Suprapubic skin (tissue), 4 donors: ENCODE measurements at regions not wholly inside any gene's neighbourhood (a gene's known extent, or its start where the extent isn't known, plus 50 kb on each side); places are given as distances from the start of the nearest gene placed in this dataset.

Experiments
- DNase-seq, 2 donors: peaks; one replicate each; pipeline ENCODE4 v3.0.0-alpha.2; 2019; ENCODE audit warnings: low spot score in 2 of 2
- H3K27ac ChIP-seq: fragments of 200-600 bp; sonication (generic); one replicate; pipeline ENCODE4 v1.5.1; 2019
- H3K27me3 ChIP-seq: fragments of 200-600 bp; sonication (generic); one replicate; pipeline ENCODE4 v1.5.1; 2019
- H3K36me3 ChIP-seq: fragments of 200-600 bp; sonication (generic); one replicate; pipeline ENCODE4 v1.5.1; 2019
- H3K4me1 ChIP-seq: fragments of 200-600 bp; sonication (generic); one replicate; pipeline ENCODE4 v1.5.1; 2019
- H3K4me3 ChIP-seq: fragments of 200-600 bp; sonication (generic); one replicate; pipeline ENCODE4 v1.5.1; 2019; ENCODE audit warnings: mild to moderate bottlenecking
- H3K9me3 ChIP-seq: fragments of 200-600 bp; sonication (generic); one replicate; pipeline ENCODE4 v1.5.1; 2019
- CTCF ChIP-seq, 2 donors: fragments of 200-600 bp in 1 of 2; fragments of 450-650 bp in 1 of 2; sonication (generic) in 1 of 2; IDR thresholded peaks; one replicate each; pipeline ENCODE4 v1.5.1; 2016 to 2019; ENCODE audit warnings: antibody characterized with exemption in 2 of 2, mild to moderate bottlenecking in 1 of 2, moderate library complexity in 1 of 2
- EP300 ChIP-seq: sonication (generic); formaldehyde crosslinking; IDR thresholded peaks from one replicate; pipeline ENCODE4 v1.6.1; 2017; ENCODE audit warnings: antibody characterized with exemption
- POLR2A ChIP-seq, 2 donors: fragments of 450-650 bp; IDR thresholded peaks; one replicate each; pipeline ENCODE4 v1.6.1; 2017; ENCODE audit warnings: antibody characterized with exemption in 2 of 2, mild to moderate bottlenecking in 2 of 2, moderate library complexity in 2 of 2
- POLR2AphosphoS5 ChIP-seq, 3 donors: sonication (generic); formaldehyde crosslinking; IDR thresholded peaks; one replicate each; pipeline ENCODE4 v1.6.1; 2017; ENCODE audit warnings: antibody characterized with exemption in 3 of 3
- WGBS: methylation state at CpG from one replicate; pipeline ENCODE4 v1.1.5; 2018; 5-methylcytosine and 5-hydroxymethylcytosine counted together

GRCh38 chr2:188117706-188118105 is 174.0 kb upstream of the GULP1 start:
- Histone ChIP-seq H3K4me3 (no peak overlapping the region), H3K4me1 (no peaks in the 10 kb centered on the region), H3K9me3 (no peaks in the 10 kb centered on the region), H3K27me3 (no peaks in the 10 kb centered on the region), H3K36me3 (no peaks in the 10 kb centered on the region), H3K27ac (no peak overlapping the region)
- 64% methylated on average over 2 of the region's 2 CpGs for WGBS
- TF ChIP-seq CTCF (IDR thresholded peaks at IDR 0.05) (no peak), POLR2AphosphoS5 (IDR thresholded peaks at IDR 0.05) (no peak), POLR2A (IDR thresholded peaks at IDR 0.05) (no peak), EP300 (no peak)
- DNase-seq = no peak

DNA sequence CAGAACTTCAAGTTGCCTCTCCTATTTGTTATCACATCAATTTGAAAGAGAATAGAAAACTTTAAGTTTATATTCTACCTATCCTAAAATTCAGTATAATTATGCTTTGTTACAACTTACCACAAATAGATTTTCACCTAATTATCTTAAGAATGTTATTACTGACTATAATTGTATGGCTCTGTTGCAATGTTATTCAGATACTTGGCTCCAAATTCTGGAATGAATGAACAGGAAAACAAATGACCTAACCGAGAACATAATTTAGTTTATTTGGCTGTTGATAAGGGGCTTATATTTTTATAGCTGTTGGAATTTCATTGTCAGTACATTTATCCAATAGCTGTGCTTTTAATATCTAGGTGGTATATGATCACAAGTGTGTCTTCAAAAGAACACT is 173.2 kb upstream of the GULP1 start:
- WGBS = 13% methylated on average over 1 of the region's 1 CpG
- no peak overlapping the region for H3K4me3 ChIP-seq

GRCh38 chr2:188119112-188119838 is 172.4 kb upstream of the GULP1 start:
- WGBS = 55% methylated on average over 5 of the region's 5 CpGs
- H3K4me3 ChIP-seq = no peak overlapping the region
- TF ChIP-seq POLR2AphosphoS5 (IDR thresholded peaks at IDR 0.05) (no peak), CTCF (IDR thresholded peaks at IDR 0.05) (no peak), EP300 (no peak), POLR2A (IDR thresholded peaks at IDR 0.05) (no peak)

More for the DNA sequence above, 173.2 kb upstream of the GULP1 start:
- Histone ChIP-seq H3K27ac (no peak overlapping the region), H3K36me3 (no peaks in the 10 kb centered on the region), H3K9me3 (no peaks in the 10 kb centered on the region), H3K27me3 (no peaks in the 10 kb centered on the region), H3K4me1 (no peaks in the 10 kb centered on the region)
- DNase-seq = no peak
- no peak for TF ChIP-seq CTCF (IDR thresholded peaks at IDR 0.05)
- no peak for TF ChIP-seq EP300
- no peak for TF ChIP-seq POLR2A (IDR thresholded peaks at IDR 0.05)
- no peak for TF ChIP-seq POLR2AphosphoS5 (IDR thresholded peaks at IDR 0.05)

DNA sequence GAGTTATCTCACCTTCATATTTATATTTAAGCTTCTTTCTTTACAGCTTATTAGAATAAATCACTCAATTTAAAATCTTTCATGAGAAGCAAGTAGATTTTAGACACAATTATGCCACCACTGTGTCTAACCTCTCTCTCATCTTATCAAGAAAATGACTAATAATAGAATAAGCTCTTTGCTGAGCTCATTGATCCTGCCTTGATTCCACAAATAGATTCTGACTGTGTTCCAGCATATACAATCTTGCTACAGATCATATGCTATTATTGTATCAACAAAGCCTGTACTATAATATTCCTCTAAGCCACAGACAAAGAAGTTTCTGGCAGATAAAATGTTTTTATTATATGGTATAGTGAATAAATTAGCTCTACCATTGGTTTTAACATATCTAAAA is 168.7 kb upstream of the GULP1 start:
- no peaks in the 10 kb centered on the region for H3K9me3 ChIP-seq
- TF ChIP-seq CTCF (IDR thresholded peaks at IDR 0.05) (no peak), POLR2AphosphoS5 (IDR thresholded peaks at IDR 0.05) (no peak)
- no peaks in the 10 kb centered on the region for H3K4me1 ChIP-seq
- DNase-seq = no peak
- no peak overlapping the region for H3K4me3 ChIP-seq
- H3K27ac ChIP-seq = no peak overlapping the region
- H3K27me3 ChIP-seq = no peaks in the 10 kb centered on the region
- H3K36me3 ChIP-seq = no peaks in the 10 kb centered on the region

More at GRCh38 chr2:188119112-188119838, 172.4 kb upstream of the GULP1 start:
- DNase-seq = no peak
- Histone ChIP-seq H3K27me3 (no peaks in the 10 kb centered on the region), H3K27ac (no peak overlapping the region), H3K4me1 (no peaks in the 10 kb centered on the region), H3K36me3 (no peaks in the 10 kb centered on the region), H3K9me3 (no peaks in the 10 kb centered on the region)

- TF ChIP-seq POLR2AphosphoS5 (IDR thresholded peaks at IDR 0.05) = no peak
- TF ChIP-seq EP300 = no peak
- TF ChIP-seq CTCF (IDR thresholded peaks at IDR 0.05) = no peak
- TF ChIP-seq POLR2A (IDR thresholded peaks at IDR 0.05) = no peak
- Histone ChIP-seq H3K36me3 (no peaks in the 10 kb centered on the region), H3K4me3 (no peak overlapping the region), H3K27me3 (no peaks in the 10 kb centered on the region), H3K4me1 (no peaks in the 10 kb centered on the region), H3K27ac (no peak overlapping the region), H3K9me3 (no peaks in the 10 kb centered on the region)
- WGBS = 85% methylated on average over 4 of the region's 4 CpGs
- no peak for DNase-seq
These were observed 162.0 kb upstream of the GULP1 start for GRCh38 chr2:188129677-188130076.
